HG03097 (cell line): ENCODE measurements at regions not wholly inside any gene's neighbourhood (a gene's known extent, or its start where the extent isn't known, plus 50 kb on each side); places are given as distances from the start of the nearest gene placed in this dataset.
"Not testable (repeated sequence)": the region's sequence is repeated elsewhere in the genome, so short reads cannot be mapped to it uniquely, and the experiment has no call there.

Source experiments
- ATAC-seq: cut with Tn5 transposase; IDR thresholded peaks from one replicate; pipeline ENCODE4 v1.9.1; 2021; ENCODE audit not compliant: unreplicated experiment, low FRiP score

DNA sequence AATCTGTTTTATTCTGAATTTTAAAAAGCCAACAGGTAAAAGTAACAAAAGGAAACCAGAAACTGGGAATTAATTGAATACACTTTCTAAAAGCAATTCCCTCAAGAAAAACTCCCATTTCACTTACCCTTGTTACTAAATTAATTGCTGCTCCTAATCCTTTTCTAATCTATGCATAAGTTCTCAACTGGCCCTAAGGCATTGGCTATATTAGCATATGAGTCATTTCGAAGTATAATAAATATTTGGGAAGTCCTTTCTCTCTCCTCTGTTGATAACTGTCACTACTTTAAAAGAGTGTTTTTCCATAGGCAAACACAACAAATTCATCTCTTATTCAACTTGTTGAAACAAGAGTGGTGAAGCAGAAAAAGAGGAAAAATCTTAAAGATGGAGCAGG, 486.5 kb upstream of the HTR2C start:
- no peak for ATAC-seq

DNA sequence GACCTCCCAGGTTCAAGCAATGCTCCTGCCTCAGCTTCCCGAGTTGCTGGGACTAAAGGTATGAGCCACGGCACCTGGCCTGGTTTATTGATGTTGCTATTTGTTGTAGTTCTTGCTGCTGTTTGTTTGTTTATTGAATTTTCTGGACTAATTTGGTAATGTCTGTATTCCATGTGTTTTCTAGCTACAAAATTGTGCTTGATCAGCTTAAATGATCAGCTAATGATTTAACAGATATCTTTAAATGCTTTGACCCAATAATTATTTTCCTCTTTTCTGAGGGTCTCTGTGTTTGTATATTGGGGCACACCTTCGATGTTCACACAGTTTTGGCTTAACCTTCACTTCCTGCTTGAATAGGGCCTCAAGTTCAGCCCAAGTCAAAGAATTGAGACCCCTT, 488.1 kb upstream of the HTR2C start:
- no peak for ATAC-seq

DNA sequence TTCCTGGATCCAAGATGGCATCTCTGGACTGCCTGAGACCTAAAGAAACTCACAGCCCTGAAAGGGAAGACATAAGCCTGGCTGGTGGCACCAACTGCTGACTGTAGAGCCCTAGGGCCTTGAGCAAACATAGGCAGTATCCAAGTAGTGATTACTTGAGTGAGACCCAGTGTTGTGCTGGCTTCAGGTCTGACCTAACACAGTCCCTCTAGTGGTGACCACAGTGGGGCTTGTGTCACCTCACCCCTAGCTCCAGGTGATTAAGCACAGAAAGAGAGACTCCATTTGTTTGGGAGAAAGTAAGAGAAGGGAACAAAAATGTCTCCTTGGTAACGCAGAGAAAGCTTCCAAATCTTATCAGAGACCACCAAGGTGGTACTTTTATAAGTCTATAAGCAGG, 496.3 kb upstream of the HTR2C start:
- ATAC-seq = no peak

DNA sequence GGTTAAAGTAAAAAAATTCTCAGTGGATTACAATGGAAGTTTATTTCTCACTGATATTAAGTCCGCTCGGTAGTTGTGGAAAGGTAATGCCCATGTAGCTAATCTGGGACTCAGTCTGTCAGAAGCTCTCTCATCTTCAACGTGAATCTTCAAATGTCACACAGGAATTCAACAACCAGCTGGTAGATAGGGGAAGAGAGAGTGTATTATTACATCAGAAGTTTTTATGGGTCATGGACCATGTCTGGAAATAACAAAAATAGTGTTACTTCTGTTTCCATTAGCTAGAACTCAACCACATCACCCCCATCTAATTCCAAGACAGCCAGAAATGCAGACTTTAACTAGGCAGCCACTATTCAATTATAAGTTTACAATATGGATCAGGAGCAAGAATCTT, 506.1 kb upstream of the HTR2C start:
- no peak for ATAC-seq

DNA sequence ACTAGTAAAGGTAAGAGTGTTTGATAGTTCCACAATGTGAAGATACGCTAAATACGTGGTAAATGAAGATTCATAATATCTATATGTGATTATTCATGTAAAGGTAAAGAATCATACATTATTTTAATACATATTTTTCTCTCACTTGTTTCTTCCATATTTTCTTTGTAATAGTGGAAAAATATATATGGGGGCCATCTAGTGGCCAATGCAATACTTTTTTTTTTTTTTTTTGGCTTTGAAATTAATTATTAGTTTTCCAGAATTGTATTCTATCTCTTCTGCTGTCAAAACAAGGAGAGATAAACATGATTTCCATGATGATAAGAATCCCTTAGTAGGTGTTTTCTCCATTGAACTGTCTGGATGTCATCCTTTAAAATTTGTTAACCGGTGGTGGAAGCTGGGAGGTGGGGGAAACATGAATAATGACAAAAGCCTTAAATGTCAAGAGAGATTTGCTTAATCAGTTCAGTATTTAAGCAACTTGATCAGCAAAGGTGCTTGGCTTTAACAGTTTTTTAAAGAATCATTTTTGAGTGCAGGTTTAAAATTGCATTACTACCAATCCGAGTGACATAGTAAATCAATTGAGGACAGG, 508.7 kb upstream of the HTR2C start:
- no peak for ATAC-seq

DNA sequence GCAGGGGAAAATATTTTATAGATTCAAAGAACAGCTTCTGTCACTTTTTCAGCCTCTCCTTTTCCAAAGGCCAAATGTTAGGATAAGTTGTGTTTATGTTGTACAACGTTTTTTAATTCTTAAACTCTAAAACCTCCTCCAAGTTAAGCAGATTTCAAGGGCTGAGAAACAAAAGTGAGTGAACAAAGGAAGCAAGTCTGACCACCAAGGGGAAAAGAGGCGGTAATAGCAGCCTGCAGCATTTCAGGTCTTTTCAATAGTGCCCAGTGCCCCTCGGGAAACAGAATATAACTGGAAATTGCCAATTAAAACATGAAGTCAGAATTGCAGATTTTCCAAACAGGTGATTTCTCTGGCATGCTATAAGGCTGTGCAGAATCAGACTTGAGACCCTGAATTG, 510.0 kb upstream of the HTR2C start:
- ATAC-seq = no peak

DNA sequence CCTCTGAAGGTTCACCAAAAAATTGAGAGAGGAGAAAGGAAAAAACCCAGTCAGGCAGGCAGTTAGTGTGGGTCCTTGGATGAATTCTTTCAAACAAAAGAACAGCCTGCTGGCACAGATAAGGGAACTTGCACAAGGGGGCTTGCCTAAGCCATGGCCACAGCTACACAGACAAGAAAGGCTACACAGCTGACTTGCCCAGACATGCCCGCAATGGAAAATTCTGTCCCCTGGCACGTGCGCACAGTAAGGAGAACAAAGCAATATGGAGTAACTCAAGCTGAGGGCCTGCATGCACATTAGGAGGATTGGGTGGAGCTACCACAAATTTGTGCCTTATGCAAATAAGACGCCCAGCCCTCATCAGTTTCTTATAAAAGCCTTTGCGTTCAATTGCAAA, 512.5 kb upstream of the HTR2C start:
- ATAC-seq = no peak

DNA sequence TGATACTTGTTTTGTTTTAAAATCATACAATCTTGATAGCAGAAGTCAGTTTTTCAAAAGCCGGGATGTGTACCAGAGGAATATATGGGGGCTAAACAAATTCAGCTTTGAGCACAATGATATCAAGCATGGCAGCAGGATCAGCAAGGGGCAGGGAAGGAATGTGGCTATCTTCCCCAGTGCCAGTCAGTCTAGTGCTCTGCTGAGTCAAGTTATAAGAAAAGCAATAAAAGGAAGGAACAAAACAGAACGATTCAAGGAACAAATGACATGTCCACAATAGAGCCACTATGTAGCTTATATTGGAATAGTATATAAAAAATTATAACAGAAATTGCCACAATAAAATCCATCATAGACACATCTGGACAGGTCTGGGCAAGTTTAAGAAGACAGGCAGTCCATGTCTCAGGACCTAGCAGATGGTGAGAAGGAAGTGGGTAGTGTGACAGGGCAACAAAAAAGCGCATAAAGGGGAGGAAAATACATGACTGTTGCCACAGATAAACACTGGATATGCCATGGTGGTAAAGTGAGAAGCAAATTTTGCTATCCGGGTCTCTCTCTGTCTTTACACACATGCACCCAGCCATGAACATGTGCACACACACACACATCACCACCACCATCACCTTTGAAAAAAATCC, 518.2 kb upstream of the HTR2C start:
- no peak for ATAC-seq

DNA sequence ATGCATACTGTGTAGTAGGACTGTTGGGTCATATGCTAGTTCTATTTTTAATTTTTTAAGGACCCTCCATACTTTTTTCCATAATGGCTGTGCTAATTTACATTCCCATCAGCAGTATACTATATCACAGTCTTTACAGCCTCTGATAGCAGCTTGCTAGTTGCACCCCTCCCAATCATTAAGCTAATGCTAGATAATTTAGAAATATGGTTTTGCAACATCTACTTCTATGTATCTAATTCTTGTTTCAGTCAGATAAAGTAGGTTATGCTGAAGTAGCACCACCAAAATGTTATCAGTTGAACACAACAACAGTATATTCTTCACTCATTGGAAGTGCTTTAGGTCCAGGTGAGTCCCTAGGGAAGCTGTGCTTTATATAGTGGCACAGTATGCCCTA, 522.7 kb upstream of the HTR2C start:
- ATAC-seq = no peak

DNA sequence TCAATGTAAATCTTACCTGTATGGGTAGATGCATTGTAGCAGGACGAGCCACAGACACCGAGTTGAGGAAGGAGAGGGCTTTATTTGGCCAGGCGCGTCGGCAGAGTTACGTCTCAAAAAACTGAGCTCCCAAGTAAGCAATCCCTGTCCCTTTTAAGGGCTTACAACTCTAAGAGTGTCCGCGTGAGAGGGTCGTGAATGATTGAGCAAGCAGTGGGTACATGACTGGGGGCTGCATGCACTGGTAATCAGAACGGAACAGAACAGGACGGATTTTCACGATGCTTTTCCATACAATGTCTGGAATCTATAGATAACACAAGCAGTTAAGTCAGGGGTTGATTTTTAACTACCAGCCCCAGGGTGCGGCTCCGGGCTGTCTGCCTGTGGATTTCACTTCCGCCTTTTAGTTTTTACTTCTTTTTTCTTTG, 524.9 kb upstream of the HTR2C start:
- no peak for ATAC-seq

DNA sequence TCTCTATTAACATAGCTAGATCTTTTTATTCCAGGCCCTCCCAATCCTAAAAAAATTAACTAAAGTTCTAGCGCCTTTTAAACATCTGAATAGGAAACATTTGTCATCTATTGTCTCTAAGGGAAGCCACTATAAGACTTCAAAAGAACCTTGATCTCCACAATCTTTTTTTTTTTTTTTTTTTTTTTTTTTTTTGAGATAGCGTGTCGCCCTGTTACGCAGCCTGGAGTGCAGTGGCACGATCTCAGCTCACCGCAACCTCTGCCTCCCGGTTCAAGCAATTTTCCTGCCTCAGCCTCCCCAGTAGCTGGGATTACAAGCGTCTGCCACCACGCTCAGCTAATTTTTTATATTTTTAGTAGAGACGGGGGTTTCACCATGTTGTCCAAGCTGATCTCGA, 526.5 kb upstream of the HTR2C start:
- not testable (repeated sequence) for ATAC-seq

DNA sequence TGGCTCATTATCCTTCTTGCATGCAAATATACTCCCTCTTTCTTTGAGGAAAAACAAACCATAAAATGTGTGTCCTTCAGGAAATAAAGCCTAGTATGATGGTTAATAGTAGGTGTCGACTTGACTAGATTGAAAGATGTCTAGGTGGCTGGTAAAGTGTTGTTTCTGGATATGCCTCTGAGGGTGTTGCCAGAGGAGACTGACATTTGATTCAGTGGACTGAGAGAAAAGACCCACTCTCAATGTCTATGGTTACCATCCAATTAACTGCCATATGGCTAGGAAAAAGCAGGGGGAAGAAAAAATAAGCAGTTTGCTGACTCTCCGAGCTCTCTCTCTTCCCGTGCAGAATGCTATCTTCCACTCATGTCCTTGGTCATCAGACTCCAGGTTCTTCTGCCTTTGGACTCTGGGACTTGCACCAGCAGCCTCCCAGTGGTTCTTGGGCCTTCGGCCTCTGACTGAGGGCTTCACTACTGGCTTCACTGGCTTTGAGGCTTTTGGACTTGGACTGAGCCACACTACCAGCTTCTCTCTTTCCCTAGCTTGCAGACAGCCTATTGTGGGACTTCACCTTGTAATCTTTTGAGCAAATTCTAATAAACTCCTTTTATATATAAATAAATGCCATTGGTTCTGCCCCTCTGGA, 532.1 kb upstream of the HTR2C start:
- ATAC-seq = no peak

DNA sequence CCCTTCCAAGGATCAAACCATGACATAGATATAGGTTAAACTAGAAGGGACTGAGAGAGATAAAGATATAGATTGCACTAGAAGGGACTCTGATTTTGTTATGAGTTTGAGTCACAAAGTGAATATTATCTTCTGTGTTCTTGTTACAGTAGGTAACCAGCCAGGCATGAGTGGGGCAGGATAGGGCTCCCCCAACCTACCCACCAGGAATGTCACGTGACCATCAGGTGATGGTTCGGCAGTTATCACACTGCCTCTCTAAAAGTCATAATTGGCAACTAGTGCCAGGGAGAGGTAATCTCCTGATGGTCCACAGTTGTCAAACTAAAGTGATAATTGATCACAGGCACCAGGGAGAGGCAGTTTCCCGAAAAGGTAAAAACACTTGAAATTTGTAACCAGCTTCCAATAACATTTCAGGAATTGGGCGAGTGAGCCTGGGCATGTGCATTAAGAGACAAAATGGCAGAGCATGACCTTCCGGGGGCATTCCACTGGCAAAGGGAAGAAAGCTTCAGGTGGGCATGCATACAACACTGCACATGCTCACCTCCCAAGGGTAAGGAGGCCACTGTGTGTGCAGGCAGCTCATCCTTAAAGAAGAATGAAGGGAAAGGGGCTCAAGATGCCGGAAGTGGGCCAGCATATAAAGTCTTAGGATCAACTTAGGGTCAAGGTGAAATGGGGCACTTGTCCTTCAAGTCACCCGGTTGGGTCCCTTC, 533.6 kb upstream of the HTR2C start:
- no peak for ATAC-seq

DNA sequence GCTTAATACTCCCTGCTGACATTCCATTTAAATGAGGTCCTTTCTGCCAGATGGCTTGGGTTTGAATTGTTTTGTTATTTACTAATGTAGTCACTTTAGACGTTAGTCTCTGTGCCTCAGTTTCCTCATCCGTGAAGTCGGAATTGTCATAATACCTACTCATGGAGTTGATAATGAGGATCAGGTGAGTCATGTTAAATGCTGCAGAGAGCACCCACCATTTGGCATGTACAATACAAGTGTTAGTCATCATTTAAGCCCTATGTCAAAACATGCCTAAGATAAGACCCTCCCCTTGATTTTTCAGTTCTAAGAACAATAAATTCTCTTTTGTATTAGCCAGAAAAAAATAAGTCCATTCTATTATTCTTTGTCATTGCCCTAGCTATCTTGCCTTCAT, 534.8 kb upstream of the HTR2C start:
- no peak for ATAC-seq

DNA sequence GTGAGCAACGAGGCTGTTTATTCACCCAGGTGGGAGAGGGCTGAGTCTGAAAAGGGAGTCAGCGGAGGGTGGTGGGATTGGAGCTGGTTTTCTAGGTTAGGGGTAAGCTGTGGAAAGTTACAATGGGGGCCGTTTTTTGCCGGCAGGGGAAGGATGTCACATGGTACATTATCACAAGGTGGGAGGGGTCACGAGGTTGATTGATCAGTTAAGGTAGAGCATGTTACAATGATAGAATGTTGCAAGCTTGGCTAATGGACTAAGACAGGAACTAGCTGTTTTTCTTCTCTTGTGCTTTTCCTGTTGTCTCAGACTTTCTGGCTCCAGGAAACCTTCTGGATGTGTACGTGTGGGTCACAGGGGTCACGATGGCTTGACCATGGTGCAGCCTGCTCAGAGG, 536.3 kb upstream of the HTR2C start:
- ATAC-seq = no peak

DNA sequence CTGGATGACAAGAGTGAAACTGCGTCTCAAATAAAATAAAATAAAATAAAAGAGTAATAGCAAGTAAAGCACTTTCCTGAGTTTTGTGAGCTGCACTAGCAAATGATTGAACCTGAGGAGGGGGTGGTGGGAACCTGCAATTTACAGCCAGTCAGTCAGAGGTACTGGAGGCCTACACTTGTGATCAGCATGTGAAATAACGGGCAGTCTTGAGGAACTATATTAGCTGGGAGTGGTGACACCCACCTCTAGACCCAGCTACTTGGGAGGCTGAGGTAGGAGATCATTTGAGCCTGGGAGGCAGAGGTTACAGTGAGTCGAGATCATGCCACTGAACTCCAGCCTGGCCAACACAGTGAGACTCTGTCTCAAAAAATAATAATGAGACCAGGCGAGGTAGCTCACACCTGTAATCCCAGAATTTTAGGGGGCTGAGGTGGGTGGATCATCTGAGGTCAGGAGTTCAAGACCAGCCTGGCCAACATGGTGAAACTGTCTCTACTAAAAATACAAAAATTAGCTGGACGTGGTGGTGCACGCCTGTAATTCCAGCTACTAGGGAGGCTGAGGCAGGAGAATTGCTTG, 537.1 kb upstream of the HTR2C start:
- no peak for ATAC-seq

DNA sequence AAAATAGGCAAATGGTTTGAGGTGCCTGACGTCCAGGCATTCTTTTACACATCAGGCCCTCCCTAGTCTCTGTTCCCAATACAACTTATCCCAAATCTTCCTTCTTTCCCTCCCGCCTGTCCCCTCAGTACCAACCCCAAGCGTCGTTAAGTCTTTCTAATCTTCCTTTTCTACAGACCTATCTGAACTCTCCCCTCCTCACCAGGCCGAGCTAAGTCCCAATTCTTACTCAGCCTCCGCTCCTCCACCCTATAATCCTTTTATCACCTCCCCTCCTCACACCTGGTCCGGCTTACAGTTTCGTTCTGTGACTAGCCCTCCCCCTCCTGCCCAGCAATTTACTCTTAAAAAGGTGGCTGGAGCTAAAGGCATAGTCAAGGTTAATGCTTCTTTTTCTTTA, 542.4 kb upstream of the HTR2C start:
- ATAC-seq = not testable (repeated sequence)

DNA sequence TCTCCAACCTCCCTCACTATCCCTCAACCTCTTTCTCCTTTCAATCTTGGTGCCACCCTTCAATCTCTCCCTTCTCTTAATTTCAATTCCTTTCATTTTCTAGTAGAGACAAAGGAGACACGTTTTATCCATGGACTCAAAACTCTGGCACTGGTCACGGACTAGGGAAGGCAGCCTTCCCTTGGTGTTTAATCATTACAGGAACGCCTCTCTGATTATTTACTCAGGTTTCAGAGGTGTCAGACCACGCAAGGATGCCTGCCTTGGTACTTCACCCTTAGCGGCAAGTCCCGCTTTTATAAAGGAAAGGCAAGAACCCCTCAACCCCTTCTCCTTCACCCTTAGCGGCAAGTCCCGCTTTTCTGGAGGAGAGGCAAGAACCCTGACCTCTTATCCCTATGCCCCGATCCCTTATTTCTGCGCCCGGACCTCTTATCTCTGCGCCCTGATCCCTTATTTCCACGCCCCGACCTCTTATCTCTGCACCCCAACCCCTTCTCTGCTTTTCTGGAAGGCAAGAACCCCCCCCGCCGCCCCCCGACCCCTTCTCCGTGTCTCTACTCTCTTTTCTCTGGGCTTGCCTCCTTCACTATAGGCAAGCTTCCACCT, 543.1 kb upstream of the HTR2C start:
- not testable (repeated sequence) for ATAC-seq

DNA sequence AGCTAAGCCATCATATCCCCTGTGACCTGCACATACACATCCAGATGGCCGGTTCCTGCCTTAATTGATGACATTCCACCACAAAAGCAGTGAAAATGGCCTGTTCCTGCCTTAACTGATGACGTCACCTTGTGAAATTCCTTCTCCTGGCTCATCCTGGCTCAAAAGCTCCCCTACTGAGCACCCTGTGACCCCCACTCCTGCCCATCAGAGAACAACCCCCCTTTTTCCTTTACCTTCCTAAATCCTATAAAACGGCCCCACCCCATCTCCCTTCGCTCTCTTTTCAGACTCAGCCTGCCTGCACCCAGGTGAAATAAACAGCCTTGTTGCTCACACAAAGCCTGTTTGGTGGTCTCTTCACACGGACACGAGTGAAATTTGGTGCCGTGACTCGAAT, 543.8 kb upstream of the HTR2C start:
- ATAC-seq = not testable (repeated sequence)

DNA sequence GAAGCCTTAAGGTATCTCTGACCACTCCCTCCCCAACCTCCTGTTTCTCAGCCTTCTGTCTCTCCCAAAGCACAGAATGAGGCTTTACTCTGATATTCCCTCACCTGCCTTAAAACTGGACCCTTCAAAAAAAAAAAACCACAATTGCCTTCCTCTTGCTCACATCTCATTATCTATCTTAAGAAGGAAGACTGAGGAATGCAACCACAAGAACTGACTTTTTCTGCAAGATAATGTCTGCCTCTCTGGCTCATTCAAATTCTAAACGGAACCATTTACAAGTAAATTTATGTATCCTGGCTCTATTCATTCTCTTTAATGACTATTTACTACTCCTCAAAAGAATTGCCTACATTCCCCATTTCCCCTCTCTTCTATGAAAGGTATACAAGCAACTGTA, 545.5 kb upstream of the HTR2C start:
- no peak for ATAC-seq

DNA sequence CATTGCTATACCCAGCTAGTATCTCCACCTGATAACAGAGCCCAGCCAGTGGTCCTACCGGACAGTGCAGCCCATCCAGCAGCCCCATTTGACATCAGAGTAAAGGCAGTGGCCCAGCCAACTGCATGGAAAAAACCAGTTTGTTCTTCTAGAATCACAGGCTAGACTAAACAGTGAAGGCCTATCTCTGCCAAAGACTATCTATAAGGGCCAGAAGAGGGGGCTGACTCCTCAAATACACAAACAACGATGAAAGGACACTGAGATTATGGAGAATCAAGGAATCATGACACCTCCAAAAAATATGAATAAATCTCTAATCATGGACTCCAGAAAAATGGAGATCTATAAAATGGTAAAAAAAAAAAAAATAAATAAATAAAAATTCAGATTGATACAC, 546.4 kb upstream of the HTR2C start:
- no peak for ATAC-seq
